Astrocyte (in vitro differentiated cells and primary cell): ENCODE measurements at regions not wholly inside any gene's neighbourhood (a gene's known extent, or its start where the extent isn't known, plus 50 kb on each side); places are given as distances from the start of the nearest gene placed in this dataset.

ENCODE experiments used
- CTCF ChIP-seq: IDR thresholded peaks from 2 replicates; pipeline ENCODE4 v1.5.1; 2011; ENCODE audit warnings: low read depth, mild to moderate bottlenecking, inconsistent platforms, low read length, moderate library complexity; ENCODE audit not compliant: insufficient read depth
- EZH2 ChIP-seq: IDR thresholded peaks from 2 replicates; pipeline ENCODE4 v1.6.1; 2012; ENCODE audit warnings: mild to moderate bottlenecking, low read length, inconsistent platforms; ENCODE audit not compliant: insufficient read depth

- TF ChIP-seq CTCF (no peak), EZH2 (no peak)
These were observed 304.8 kb downstream of the VPS13C start for GRCh38 chr15:61755467-61755866.
